ENCODE measurements at regions not wholly inside any gene's neighbourhood (a gene's known extent, or its start where the extent isn't known, plus 50 kb on each side); places are given as distances from the start of the nearest gene placed in this dataset.
A peak's percentile ranks its signal among the peaks of the same experiment; 100 is the strongest.

DNA sequence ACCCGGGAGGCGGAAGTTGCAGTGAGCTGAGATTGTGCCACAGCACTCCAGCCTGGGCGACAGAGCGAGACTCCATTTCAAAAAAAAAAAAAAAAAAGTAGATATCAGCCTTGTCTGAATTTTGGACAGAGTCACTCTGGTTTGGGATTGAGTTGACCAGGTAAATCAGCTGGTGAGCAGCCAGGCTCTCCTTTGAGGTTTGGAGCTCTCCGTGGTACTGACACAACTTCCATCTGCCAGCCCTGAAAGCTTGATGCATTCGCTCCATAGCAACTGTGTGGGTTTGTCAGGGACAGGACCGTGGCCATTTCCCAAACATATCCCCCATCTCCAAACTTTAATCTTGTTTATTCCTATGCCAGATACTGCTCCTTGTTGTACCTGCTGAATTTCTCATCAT, 155.2 kb downstream of the DMRTA2 start:
- TF ChIP-seq ZBED1 (IDR thresholded peaks at IDR 0.05): no peak
- no peak for TF ChIP-seq FOXJ2 (tag; IDR thresholded peaks at IDR 0.05)
- no peak for TF ChIP-seq RAD21 (CRISPR knock-in tag; conservative IDR thresholded peaks at IDR 0.05 in 1 of 2, IDR thresholded peaks at IDR 0.05 in 1 of 2)
- no peak for TF ChIP-seq RFX1 (IDR thresholded peaks at IDR 0.05)
- TF ChIP-seq HNRNPLL (IDR thresholded peaks at IDR 0.05; ENCODE audit: low read depth, low read length, poor library complexity, severe bottlenecking): no peak
- TF ChIP-seq, protein P1, sequence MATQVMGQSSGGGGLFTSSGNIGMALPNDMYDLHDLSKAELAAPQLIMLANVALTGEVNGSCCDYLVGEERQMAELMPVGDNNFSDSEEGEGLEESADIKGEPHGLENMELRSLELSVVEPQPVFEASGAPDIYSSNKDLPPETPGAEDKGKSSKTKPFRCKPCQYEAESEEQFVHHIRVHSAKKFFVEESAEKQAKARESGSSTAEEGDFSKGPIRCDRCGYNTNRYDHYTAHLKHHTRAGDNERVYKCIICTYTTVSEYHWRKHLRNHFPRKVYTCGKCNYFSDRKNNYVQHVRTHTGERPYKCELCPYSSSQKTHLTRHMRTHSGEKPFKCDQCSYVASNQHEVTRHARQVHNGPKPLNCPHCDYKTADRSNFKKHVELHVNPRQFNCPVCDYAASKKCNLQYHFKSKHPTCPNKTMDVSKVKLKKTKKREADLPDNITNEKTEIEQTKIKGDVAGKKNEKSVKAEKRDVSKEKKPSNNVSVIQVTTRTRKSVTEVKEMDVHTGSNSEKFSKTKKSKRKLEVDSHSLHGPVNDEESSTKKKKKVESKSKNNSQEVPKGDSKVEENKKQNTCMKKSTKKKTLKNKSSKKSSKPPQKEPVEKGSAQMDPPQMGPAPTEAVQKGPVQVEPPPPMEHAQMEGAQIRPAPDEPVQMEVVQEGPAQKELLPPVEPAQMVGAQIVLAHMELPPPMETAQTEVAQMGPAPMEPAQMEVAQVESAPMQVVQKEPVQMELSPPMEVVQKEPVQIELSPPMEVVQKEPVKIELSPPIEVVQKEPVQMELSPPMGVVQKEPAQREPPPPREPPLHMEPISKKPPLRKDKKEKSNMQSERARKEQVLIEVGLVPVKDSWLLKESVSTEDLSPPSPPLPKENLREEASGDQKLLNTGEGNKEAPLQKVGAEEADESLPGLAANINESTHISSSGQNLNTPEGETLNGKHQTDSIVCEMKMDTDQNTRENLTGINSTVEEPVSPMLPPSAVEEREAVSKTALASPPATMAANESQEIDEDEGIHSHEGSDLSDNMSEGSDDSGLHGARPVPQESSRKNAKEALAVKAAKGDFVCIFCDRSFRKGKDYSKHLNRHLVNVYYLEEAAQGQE (IDR thresholded peaks at IDR 0.05; ENCODE audit: borderline replicate concordance): peak; percentile 97
- TF ChIP-seq, protein P1 (CRISPR knock-in tag; IDR thresholded peaks at IDR 0.05; ENCODE audit: low read depth): peak; percentile 96
